ENCODE measurements at regions not wholly inside any gene's neighbourhood (a gene's known extent, or its start where the extent isn't known, plus 50 kb on each side); places are given as distances from the start of the nearest gene placed in this dataset.
"Not testable (repeated sequence)": the region's sequence is repeated elsewhere in the genome, so short reads cannot be mapped to it uniquely, and the experiment has no call there.

GRCh38 chr11:24233041-24233440 lies 263.8 kb upstream of the LUZP2 start:
- DNase-seq: no peak

GRCh38 chr11:24234822-24235508 lies 261.9 kb upstream of the LUZP2 start:
- DNase-seq: no peak

GRCh38 chr11:24238771-24239645 lies 257.8 kb upstream of the LUZP2 start:
- DNase-seq: no peak

- no peak for DNase-seq
These were observed 256.9 kb upstream of the LUZP2 start for GRCh38 chr11:24239930-24240329.

GRCh38 chr11:24240496-24241175 lies 256.2 kb upstream of the LUZP2 start:
- no peak for DNase-seq

GRCh38 chr11:24246715-24247114 lies 250.1 kb upstream of the LUZP2 start:
- no peak for DNase-seq

GRCh38 chr11:24247846-24248245 lies 249.0 kb upstream of the LUZP2 start:
- DNase-seq: no peak

GRCh38 chr11:24249921-24250320 lies 246.9 kb upstream of the LUZP2 start:
- no peak for DNase-seq

GRCh38 chr11:24253237-24253760 lies 243.6 kb upstream of the LUZP2 start:
- no peak for DNase-seq

- no peak for DNase-seq
These were observed 232.0 kb upstream of the LUZP2 start for GRCh38 chr11:24264868-24265267.

GRCh38 chr11:24267014-24267413 lies 229.8 kb upstream of the LUZP2 start:
- DNase-seq: no peak

- no peak for DNase-seq
These were observed 225.1 kb upstream of the LUZP2 start for GRCh38 chr11:24271798-24272197.

GRCh38 chr11:24274214-24274781 lies 222.6 kb upstream of the LUZP2 start:
- DNase-seq: not testable (repeated sequence)

GRCh38 chr11:24286238-24286637 lies 210.6 kb upstream of the LUZP2 start:
- DNase-seq: no peak

- DNase-seq: no peak
These were observed 207.6 kb upstream of the LUZP2 start for GRCh38 chr11:24289301-24289700.

- no peak for DNase-seq
These were observed 202.9 kb upstream of the LUZP2 start for GRCh38 chr11:24293964-24294363.

GRCh38 chr11:24295360-24295759 lies 201.5 kb upstream of the LUZP2 start:
- no peak for DNase-seq

GRCh38 chr11:24297461-24297860 lies 199.4 kb upstream of the LUZP2 start:
- no peak for DNase-seq

- no peak for DNase-seq
These were observed 198.7 kb upstream of the LUZP2 start for GRCh38 chr11:24298146-24298545.

- no peak for DNase-seq
These were observed 184.9 kb upstream of the LUZP2 start for GRCh38 chr11:24311974-24312373.

- no peak for DNase-seq
These were observed 184.2 kb upstream of the LUZP2 start for GRCh38 chr11:24312464-24313238.

GRCh38 chr11:24321229-24321628 lies 175.6 kb upstream of the LUZP2 start:
- DNase-seq: no peak

All from suppressor macrophage treated with lipopolysaccharide for 4 hours (primary cell).